Testis (tissue), 2 donors: ENCODE measurements at regions not wholly inside any gene's neighbourhood (a gene's known extent, or its start where the extent isn't known, plus 50 kb on each side); places are given as distances from the start of the nearest gene placed in this dataset.

ENCODE experiments used
- DNase-seq: peaks from one replicate; pipeline ENCODE4 v3.0.0-alpha.2; 2019
- H3K27ac ChIP-seq, 2 donors: fragments of 200-600 bp; sonication (generic); one replicate each; pipeline ENCODE4 v1.5.1; 2019
- H3K27me3 ChIP-seq: fragments of 200-600 bp; sonication (generic); one replicate; pipeline ENCODE4 v1.5.1; 2019
- H3K36me3 ChIP-seq: fragments of 200-600 bp; sonication (generic); one replicate; pipeline ENCODE4 v1.5.1; 2017; ENCODE audit warnings: low read depth; ENCODE audit errors: missing control alignments
- H3K4me1 ChIP-seq: fragments of 200-600 bp; sonication (generic); one replicate; pipeline ENCODE4 v1.5.1; 2019
- H3K4me3 ChIP-seq, 2 donors: fragments of 200-600 bp; sonication (generic); one replicate each; pipeline ENCODE4 v1.5.1; 2017 to 2019
- H3K9me3 ChIP-seq: fragments of 200-600 bp; sonication (generic); one replicate; pipeline ENCODE4 v1.5.1; 2017
- CTCF ChIP-seq, 3 experiments: fragments of 450-650 bp in 2 of 3; fragments of 200-600 bp in 1 of 3; sonication (generic) in 1 of 3; IDR thresholded peaks; one replicate each; pipeline ENCODE4 v1.5.1; 2016 to 2019; ENCODE audit warnings: antibody characterized with exemption in 3 of 3, mild to moderate bottlenecking in 2 of 3, moderate library complexity in 1 of 3
- POLR2A ChIP-seq: fragments of 450-650 bp; IDR thresholded peaks from one replicate; pipeline ENCODE4 v1.6.1; 2017; ENCODE audit warnings: antibody characterized with exemption, mild to moderate bottlenecking, moderate library complexity
- WGBS, 2 donors: methylation state at CpG; one replicate each; pipeline ENCODE4 v1.1.5; 2018; 5-methylcytosine and 5-hydroxymethylcytosine counted together
- intact Hi-C: fragments of 100-400 bp; cut with DNase I; formaldehyde crosslinking; loops from one replicate; pipeline ENCODE4 v1.15.1; 2023; ENCODE audit warnings: low total_unique reads

GRCh38 chr7:87671-88070, 104.7 kb upstream of the FAM20C start:
- Histone ChIP-seq H3K27me3 (no peaks in the 10 kb centered on the region), H3K9me3 (no peaks in the 10 kb centered on the region), H3K36me3 (no peaks in the 10 kb centered on the region), H3K4me3 (no peak overlapping the region), H3K4me1 (peaks cover 5% of the 10 kb centered on the region), H3K27ac (no peak overlapping the region)
- intact Hi-C loops, result no loop called here
- TF ChIP-seq POLR2A, result no peak
- TF ChIP-seq CTCF (IDR thresholded peaks at IDR 0.05), result no peak
- WGBS, 2 donors, result 89 to 93% methylated on average over 4 to 8 of the region's 8 CpGs
- DNase-seq, result no peak

- DNase-seq, result no peak
- H3K4me1 ChIP-seq, result peaks cover 5% of the 10 kb centered on the region
- 88 to 90% methylated on average over 20 to 27 of the region's 27 CpGs for WGBS, 2 donors
Measured at GRCh38 chr7:88095-88926, 104.1 kb upstream of the FAM20C start.

GRCh38 chr7:88927-89231, 103.5 kb upstream of the FAM20C start:
- H3K27ac ChIP-seq, result no peak overlapping the region

More at GRCh38 chr7:88095-88926, 104.1 kb upstream of the FAM20C start:
- no peak overlapping the region for H3K4me3 ChIP-seq
- H3K27me3 ChIP-seq, result no peaks in the 10 kb centered on the region
- H3K9me3 ChIP-seq, result no peaks in the 10 kb centered on the region
- no peak for TF ChIP-seq CTCF (IDR thresholded peaks at IDR 0.05)
- H3K27ac ChIP-seq, result no peak overlapping the region
- intact Hi-C loops, result no loop called here
- no peaks in the 10 kb centered on the region for H3K36me3 ChIP-seq

GRCh38 chr7:89232-90019, 102.9 kb upstream of the FAM20C start:
- no peak for DNase-seq
- 78 to 80% methylated on average over 9 of the region's 9 CpGs for WGBS, 2 donors
- H3K27ac ChIP-seq, result no peak overlapping the region

More at GRCh38 chr7:88927-89231, 103.5 kb upstream of the FAM20C start:
- no peak for DNase-seq
- no peaks in the 10 kb centered on the region for H3K36me3 ChIP-seq
- H3K4me3 ChIP-seq, result no peak overlapping the region
- TF ChIP-seq POLR2A (no peak), CTCF (IDR thresholded peaks at IDR 0.05) (no peak)
- no peaks in the 10 kb centered on the region for H3K27me3 ChIP-seq
- H3K4me1 ChIP-seq, result peaks cover 5% of the 10 kb centered on the region
- intact Hi-C loops, result no loop called here
- 79 to 94% methylated on average over 6 of the region's 6 CpGs for WGBS, 2 donors
- no peaks in the 10 kb centered on the region for H3K9me3 ChIP-seq

More at GRCh38 chr7:89232-90019, 102.9 kb upstream of the FAM20C start:
- Histone ChIP-seq H3K27me3 (no peaks in the 10 kb centered on the region), H3K4me3 (no peak overlapping the region), H3K4me1 (peaks cover 5% of the 10 kb centered on the region), H3K36me3 (no peaks in the 10 kb centered on the region), H3K9me3 (no peaks in the 10 kb centered on the region)
- intact Hi-C loops, result no loop called here
- TF ChIP-seq POLR2A, result no peak
- TF ChIP-seq CTCF (IDR thresholded peaks at IDR 0.05), result no peak
